ENCODE measurements at regions not wholly inside any gene's neighbourhood (a gene's known extent, or its start where the extent isn't known, plus 50 kb on each side); places are given as distances from the start of the nearest gene placed in this dataset.

DNA sequence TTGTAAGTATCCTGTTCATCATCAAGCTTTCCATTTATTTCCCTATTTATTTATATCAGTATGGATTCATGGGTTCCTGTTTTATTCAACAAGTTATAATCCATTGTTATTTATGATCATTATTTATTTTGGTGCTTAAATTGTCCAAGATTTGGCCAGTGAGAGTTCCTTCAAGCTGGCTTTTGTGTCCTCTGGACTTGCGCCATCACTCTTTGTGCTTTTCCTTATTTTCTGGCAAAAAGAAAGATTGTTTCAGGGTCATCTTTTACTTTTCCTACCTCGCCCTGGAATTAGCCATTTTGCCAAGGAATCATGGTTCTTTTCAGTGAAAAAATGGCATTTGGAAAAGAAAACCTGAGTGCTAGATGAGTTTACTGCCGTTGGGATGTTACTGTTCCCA is 193.4 kb downstream of the ADAMTS15 start:
- peaks cover 4% of the 10 kb centered on the region for H3K27me3 Mint-ChIP-seq
- CTCF ChIA-PET = no interaction called here
- no peak for DNase-seq
- H3K9me3 Mint-ChIP-seq = no peaks in the 10 kb centered on the region
- H3K36me3 Mint-ChIP-seq = no peaks in the 10 kb centered on the region
- no peak overlapping the region for H3K4me3 Mint-ChIP-seq
- no peak overlapping the region for H3K27ac Mint-ChIP-seq
- H3K4me1 Mint-ChIP-seq = no peaks in the 10 kb centered on the region

DNA sequence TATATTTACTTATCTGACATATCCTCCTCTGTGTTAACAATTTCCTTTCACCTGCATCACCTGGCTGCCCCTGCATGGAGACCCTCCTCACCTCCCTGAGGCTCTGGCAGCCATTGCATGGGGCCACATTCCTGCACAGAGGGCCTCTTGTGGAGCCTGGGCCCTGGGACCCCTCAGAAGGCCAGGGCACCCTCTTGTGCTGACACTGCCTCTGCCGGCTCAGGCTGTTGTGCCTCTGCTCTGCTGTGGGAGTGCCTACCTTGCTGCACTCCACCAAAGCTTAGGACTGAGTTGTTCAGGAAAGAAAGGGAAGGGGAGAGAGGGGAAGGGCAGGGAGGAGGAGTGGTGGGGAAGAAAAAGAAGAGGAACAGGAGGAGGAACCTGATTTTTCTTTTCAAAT is 194.5 kb downstream of the ADAMTS15 start:
- DNase-seq = no peak
- Mint-ChIP-seq H3K4me3 (no peak overlapping the region), H3K27me3 (peaks cover 4% of the 10 kb centered on the region), H3K27ac (no peak overlapping the region), H3K36me3 (no peaks in the 10 kb centered on the region), H3K9me3 (no peaks in the 10 kb centered on the region), H3K4me1 (no peaks in the 10 kb centered on the region)
- CTCF ChIA-PET = no interaction called here

DNA sequence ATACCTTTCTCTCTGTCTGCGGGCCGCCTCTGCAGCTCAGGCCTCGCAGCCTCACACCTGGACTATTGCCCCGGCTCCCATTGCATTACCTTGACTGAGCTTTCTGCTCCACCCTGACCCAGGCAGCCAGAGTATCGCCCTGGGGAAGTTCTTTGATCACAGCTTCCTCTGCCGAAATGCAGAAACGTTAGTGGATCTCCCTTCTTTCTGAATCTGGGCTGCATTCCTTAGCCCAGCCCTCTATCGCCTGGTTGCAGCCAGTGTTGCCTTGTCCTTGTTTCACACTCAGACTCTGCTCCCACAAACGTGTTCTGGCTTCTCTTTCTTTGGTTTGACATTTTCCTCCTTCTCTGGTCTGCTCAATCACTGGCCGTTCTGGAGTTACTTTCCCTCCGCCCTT is 195.7 kb downstream of the ADAMTS15 start:
- Mint-ChIP-seq H3K9me3 (no peaks in the 10 kb centered on the region), H3K4me1 (no peaks in the 10 kb centered on the region), H3K36me3 (no peaks in the 10 kb centered on the region), H3K27me3 (peaks cover 4% of the 10 kb centered on the region), H3K4me3 (no peak overlapping the region), H3K27ac (no peak overlapping the region)
- DNase-seq = no peak
- CTCF ChIA-PET = no interaction called here

DNA sequence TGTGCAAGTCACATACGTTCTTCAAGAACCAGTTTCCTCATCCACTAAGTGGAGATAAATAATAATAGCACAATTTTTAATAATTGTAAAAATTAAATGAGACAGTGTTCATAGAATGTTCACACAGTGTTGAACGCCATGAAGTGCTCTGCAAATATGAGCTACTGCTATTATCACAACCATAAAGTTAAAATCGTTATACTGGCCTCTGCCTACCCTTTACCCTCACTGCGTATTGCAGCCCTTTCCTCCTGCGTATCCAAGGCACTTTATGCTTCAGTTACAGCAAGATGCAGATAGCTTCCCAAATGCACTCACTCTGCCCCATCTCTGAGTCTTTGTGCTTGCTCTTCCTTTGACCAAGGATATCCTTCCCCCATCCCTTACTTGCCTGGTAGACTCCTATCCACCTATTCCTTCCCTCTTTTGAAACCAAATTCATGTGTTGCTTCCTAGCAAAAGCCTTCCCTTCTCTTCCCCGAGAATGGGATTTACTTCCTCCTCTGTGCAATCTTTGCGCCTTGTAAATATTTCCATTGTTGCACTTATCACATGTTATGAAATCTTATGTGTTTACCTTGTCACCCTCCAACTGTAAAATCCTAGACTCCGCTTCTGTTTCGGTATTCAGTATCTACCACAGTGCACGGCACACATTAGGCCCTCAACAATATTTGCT is 196.9 kb downstream of the ADAMTS15 start:
- Mint-ChIP-seq H3K4me1 (no peaks in the 10 kb centered on the region), H3K27me3 (no peaks in the 10 kb centered on the region), H3K9me3 (no peaks in the 10 kb centered on the region), H3K36me3 (no peaks in the 10 kb centered on the region), H3K27ac (no peak overlapping the region), H3K4me3 (no peak overlapping the region)
- DNase-seq = no peak
- CTCF ChIA-PET = interaction anchor here (1.2 kb wide), 1 partner anchor 10 kb away, joined by 3 read pairs; no protein-coding TSS in a partner anchor

DNA sequence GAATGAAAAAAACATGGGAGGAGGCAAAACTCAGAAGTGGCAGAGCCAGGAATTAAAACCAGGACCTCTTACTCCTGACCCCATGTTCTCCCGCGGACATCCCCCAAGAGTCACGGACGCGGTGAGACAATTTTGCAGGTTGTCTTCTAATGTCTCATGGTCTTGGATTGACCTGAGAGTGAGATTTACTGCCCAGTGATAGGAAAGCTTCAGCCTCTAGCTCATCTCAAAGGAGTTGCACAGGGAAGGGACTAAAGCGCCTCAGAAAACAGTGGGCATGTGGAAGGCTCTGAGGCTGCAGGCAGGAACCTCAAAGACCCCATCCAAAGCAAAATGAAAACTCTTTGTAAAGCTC is 197.4 kb downstream of the ADAMTS15 start:
- H3K27me3 Mint-ChIP-seq = no peaks in the 10 kb centered on the region
- no peaks in the 10 kb centered on the region for H3K36me3 Mint-ChIP-seq
- CTCF ChIA-PET = interaction anchor here (1.2 kb wide), 1 partner anchor 11 kb away, joined by 3 read pairs; no protein-coding TSS in a partner anchor
- no peaks in the 10 kb centered on the region for H3K4me1 Mint-ChIP-seq
- no peak overlapping the region for H3K4me3 Mint-ChIP-seq
- H3K27ac Mint-ChIP-seq = no peak overlapping the region
- no peak for DNase-seq
- H3K9me3 Mint-ChIP-seq = no peaks in the 10 kb centered on the region

DNA sequence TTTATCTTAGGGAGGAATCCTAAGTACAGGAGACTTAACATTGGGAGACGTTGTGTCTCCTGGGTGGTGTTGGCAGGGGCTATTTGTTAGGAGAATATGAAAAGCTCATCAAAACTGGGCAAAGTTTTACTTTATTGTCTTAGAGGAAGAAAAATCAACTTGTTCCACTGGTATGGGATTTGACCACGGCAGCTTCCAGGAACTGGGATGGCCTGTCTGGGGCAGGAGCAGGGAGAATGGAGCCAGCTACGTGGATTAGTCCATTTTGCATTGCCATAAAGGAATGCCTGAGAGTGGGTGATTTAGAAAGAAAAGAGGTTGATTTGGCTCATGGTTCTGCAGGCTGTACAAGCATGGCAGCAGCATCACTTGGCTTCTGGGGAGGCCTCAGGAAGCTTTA is 198.4 kb downstream of the ADAMTS15 start:
- no peak overlapping the region for H3K4me3 Mint-ChIP-seq
- no peaks in the 10 kb centered on the region for H3K27me3 Mint-ChIP-seq
- no peaks in the 10 kb centered on the region for H3K9me3 Mint-ChIP-seq
- H3K36me3 Mint-ChIP-seq = no peaks in the 10 kb centered on the region
- H3K4me1 Mint-ChIP-seq = no peaks in the 10 kb centered on the region
- DNase-seq = no peak
- CTCF ChIA-PET = no interaction called here
- no peak overlapping the region for H3K27ac Mint-ChIP-seq

DNA sequence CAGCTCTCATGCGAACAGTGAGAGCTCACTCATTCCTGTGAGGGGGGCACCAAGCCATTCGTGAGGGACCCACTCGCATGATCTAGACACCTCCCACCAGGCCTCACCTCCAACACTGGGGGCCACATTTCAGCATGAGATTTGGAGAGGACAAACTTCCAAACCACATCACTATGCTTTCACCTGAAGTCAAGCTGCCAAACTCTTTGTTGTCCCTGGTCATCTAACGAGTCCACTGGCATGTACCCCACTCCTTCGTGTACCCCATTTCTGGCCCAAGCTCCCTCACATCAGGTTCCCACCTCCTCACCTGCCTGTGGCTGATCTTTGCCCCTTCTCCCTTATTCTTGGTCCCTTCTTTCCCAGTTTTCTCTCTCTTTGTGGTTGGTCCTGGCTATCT is 198.9 kb downstream of the ADAMTS15 start:
- Mint-ChIP-seq H3K4me3 (no peak overlapping the region), H3K27ac (no peak overlapping the region), H3K4me1 (no peaks in the 10 kb centered on the region), H3K9me3 (no peaks in the 10 kb centered on the region), H3K36me3 (no peaks in the 10 kb centered on the region), H3K27me3 (no peaks in the 10 kb centered on the region)
- CTCF ChIA-PET = no interaction called here
- DNase-seq = no peak

DNA sequence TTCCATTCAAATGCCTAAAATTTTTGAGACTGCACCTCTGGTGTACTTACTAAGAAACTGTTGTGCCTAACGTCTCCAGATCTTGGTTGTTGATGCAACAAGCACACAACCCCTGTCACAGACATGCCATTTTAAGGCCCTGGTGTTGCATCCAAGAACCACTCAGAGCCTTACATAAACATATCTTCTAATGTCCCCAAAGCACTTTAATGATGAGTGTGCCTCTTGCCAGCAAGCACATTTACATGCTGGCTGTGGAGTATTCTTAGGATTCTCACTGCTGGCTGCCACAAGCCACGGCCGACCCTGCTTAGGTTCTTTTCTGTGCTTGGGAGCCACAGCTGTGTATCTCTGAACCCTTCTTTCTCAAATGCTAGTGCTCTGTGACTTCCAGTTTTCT is 201.4 kb downstream of the ADAMTS15 start:
- CTCF ChIA-PET = no interaction called here
- Mint-ChIP-seq H3K4me3 (no peak overlapping the region), H3K4me1 (no peaks in the 10 kb centered on the region), H3K36me3 (no peaks in the 10 kb centered on the region), H3K27ac (no peak overlapping the region), H3K9me3 (no peaks in the 10 kb centered on the region), H3K27me3 (no peaks in the 10 kb centered on the region)
- DNase-seq = no peak

DNA sequence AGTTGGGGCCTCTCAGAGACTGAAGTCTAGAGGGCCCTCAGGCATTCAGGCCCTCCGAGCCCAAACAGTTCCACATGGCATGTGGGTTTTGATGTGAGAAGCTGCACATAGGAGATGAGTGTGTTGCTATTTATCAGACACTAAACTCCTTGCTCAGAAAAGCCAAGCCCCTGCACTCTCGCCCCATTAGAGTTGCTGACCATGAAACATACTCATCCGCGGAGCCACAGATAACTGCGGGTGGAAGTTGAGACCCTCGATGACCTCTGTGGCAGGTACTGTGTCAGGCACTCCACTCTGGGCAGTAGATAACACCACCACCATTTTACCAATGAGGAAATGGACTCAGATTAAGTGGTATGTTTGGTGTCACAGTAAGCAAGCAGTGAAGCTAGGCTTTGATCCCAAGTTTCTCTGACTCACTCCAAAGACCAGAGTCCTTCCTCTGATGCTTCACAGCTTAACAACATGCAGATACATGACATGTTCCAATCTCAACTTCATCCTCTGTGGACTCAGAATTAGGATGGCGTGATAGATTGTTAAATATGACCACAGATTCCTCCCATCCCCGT is 202.1 kb downstream of the ADAMTS15 start:
- no peak overlapping the region for H3K27ac Mint-ChIP-seq
- CTCF ChIA-PET = interaction anchor here (0.6 kb wide), 1 partner anchor 15 kb away, joined by 4 read pairs; no protein-coding TSS in a partner anchor
- H3K9me3 Mint-ChIP-seq = no peaks in the 10 kb centered on the region
- H3K27me3 Mint-ChIP-seq = no peaks in the 10 kb centered on the region
- H3K4me3 Mint-ChIP-seq = no peak overlapping the region
- DNase-seq = no peak
- no peaks in the 10 kb centered on the region for H3K4me1 Mint-ChIP-seq
- no peaks in the 10 kb centered on the region for H3K36me3 Mint-ChIP-seq

DNA sequence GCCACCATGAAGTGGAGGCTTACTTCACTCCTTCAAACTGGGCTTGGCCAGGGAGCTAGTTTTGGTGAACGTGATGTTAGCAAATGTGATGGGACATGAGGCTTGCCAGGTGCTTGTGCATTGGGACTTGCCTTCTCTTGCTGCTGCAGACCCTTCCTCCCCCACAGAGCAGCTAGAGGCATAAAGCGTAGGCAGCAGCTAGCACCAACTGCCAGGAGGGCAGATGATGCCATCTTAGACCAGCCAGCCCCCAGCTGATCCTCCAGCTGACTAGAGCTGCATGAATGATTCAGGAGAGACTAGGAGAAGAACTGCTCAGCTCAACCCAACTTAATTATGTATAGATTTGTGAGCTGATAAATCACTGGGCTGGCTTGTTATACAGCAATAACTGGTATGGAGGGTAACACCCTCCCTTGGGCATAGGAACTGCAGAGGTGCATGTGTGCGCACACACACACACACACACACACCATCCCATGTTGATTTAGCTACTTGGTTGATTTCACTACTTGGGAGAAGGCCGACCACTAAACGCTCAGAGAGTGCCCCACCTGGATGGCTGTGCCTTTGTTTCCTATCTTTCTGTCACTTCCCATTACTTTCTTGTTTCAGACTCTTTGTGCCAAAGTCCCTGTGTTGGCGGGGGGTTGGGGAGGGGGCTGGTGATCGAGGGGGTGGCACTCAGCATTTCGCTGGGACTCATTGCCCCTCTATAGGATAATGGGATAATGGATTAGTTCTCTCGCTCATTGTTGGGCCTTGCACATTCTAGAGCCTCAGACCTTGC is 202.8 kb downstream of the ADAMTS15 start:
- Mint-ChIP-seq H3K4me3 (no peak overlapping the region), H3K9me3 (no peaks in the 10 kb centered on the region), H3K27ac (no peak overlapping the region), H3K36me3 (no peaks in the 10 kb centered on the region), H3K27me3 (no peaks in the 10 kb centered on the region), H3K4me1 (no peaks in the 10 kb centered on the region)
- DNase-seq = no peak
- CTCF ChIA-PET = interaction anchor here (0.6 kb wide), 1 partner anchor 14 kb away, joined by 4 read pairs; no protein-coding TSS in a partner anchor

DNA sequence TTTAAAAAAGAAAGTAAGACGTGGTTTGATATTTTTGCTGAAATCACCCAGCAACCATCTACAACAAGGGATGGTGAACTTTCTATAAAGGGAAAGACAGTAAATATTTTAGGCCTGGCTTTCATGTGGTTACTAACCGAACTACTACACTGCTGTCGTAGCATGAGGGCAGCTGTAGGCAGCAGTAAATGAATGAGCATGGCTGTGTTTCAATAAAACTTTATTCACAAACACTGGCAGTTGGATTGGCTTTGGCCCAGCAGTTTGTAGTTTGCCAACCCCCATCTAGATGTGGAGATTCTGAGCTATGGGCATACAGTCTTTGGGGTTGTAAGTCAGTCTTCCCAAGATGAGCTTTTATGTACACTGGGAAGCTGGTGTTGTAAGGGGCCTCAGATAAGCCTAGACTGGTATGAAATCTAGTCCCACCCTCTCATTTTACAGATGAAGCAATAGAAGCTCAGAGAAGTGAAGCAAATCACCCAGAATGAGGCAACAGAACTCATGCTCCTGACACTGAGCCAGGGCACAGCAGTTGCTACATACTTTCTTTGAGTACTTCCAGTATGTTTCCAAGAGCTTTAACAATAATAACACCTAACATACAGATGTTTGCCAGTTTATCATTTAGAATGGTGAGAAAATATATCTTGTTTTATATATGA is 204.4 kb downstream of the ADAMTS15 start:
- CTCF ChIA-PET = no interaction called here
- Mint-ChIP-seq H3K4me3 (no peak overlapping the region), H3K36me3 (no peaks in the 10 kb centered on the region), H3K27ac (no peak overlapping the region), H3K27me3 (no peaks in the 10 kb centered on the region), H3K4me1 (no peaks in the 10 kb centered on the region), H3K9me3 (no peaks in the 10 kb centered on the region)
- no peak for DNase-seq

DNA sequence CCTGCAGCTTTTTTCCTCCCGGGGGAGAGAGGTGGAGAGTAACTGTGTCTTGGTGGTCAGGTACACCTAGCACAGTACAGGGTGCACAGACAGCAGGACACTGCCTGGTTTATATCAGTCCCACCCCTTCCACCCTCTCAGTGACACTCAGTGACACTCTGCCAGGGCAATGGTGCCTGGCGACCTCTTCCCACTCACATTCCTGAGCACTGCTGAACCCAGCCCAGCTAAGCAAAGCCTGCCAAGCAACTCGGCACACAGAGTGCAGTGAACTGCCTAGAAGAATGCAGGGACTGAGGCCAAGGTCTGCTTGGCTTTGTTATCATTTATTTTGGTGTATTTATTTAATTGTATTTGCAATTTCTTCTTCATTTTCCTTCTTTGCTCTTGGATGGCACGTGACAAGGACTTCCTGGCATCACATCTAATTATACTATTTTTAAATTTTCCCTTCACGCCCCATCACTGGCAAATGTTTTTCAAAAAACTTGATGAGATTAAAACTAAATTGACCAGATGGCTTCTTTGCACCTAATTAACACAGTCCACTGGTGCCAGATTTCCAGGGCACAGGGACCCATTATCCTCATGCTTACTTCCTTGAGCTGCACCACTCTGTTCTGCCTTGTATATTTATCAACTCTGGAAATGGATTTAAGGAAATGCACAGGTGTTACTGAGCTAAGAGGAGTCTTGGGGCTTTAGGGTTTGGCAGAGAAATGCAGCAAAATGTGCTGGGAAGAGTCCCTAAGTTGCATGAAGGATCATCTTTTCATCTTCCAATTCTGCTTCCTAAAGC is 205.6 kb downstream of the ADAMTS15 start:
- Mint-ChIP-seq H3K36me3 (no peaks in the 10 kb centered on the region), H3K27me3 (no peaks in the 10 kb centered on the region), H3K4me1 (no peaks in the 10 kb centered on the region), H3K4me3 (no peak overlapping the region), H3K27ac (no peak overlapping the region), H3K9me3 (no peaks in the 10 kb centered on the region)
- CTCF ChIA-PET = interaction anchor here (0.6 kb wide), 1 partner anchor 177 kb away, joined by 3 read pairs; no protein-coding TSS in a partner anchor
- no peak for DNase-seq

DNA sequence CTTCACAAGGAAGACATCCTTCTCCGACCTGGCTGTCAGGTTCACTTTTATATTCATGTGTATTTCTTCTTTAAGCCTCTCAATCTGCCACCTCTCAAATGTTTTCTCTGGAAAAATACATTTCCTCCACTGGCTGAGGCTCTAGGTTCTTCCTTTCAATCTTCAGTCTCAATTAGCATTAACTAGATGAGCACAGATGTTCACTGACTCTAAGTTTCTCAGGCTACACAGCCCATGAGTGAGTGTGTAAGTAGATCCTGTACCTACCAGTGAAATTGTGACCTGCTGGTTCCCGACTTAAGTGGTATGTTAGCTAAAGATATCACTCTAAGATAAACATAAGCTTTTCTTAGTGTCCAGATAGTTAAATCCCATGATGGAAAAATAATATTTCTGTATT is 206.9 kb downstream of the ADAMTS15 start:
- H3K4me3 Mint-ChIP-seq = no peak overlapping the region
- no peak for DNase-seq
- H3K27me3 Mint-ChIP-seq = no peaks in the 10 kb centered on the region
- H3K4me1 Mint-ChIP-seq = no peaks in the 10 kb centered on the region
- CTCF ChIA-PET = no interaction called here
- H3K27ac Mint-ChIP-seq = no peak overlapping the region
- no peaks in the 10 kb centered on the region for H3K36me3 Mint-ChIP-seq
- no peaks in the 10 kb centered on the region for H3K9me3 Mint-ChIP-seq

DNA sequence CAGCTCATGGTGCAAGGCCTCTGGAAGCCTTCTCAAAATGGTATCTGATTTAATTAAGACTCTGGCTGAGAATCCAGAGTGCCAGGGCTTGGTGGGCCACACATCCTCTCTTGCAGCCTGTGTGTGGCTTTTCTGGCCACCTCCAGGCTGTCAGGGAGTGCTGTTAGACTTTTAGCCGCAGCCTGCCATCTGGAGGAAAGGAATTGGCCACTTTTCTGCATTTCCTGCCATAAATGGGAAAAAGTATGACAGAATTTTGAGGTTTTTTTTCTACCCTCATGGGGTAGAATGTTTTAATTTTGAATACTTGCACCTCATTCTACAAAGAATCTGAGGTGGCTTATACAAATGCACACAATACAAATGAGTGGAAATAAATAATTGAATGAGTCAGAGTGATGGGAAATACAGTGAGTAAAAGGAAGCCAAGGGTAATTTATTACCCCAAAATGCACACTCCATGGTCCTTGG is 218.4 kb downstream of the ADAMTS15 start:
- Mint-ChIP-seq H3K4me3 (no peak overlapping the region), H3K27me3 (no peaks in the 10 kb centered on the region), H3K9me3 (no peaks in the 10 kb centered on the region), H3K36me3 (no peaks in the 10 kb centered on the region), H3K4me1 (no peaks in the 10 kb centered on the region), H3K27ac (no peak overlapping the region)
- CTCF ChIA-PET = no interaction called here
- DNase-seq = no peak

Data from activated naive CD4-positive, alpha-beta T cell treated with anti-CD3 and anti-CD28 coated beads, Interleukin-2, amount 10 ng/mL, durations not matched to agents 7 days and 5 days (primary cell).